ENCODE measurements at regions not wholly inside any gene's neighbourhood (a gene's known extent, or its start where the extent isn't known, plus 50 kb on each side); places are given as distances from the start of the nearest gene placed in this dataset.

GRCh38 chr20:23212011-23212410 lies 125.9 kb upstream of the CD93 start:
- H3K27ac ChIP-seq: peak overlapping the region; percentile 53
- TF ChIP-seq CTCF (conservative IDR thresholded peaks at IDR 0.05): no peak

- no peak for TF ChIP-seq CTCF (conservative IDR thresholded peaks at IDR 0.05)
- peak overlapping the region; percentile 53 for H3K27ac ChIP-seq
Measured at GRCh38 chr20:23211164-23211563, 125.0 kb upstream of the CD93 start.

- no peak for TF ChIP-seq CTCF (conservative IDR thresholded peaks at IDR 0.05)
- H3K27ac ChIP-seq: no peak overlapping the region
Measured at GRCh38 chr20:23207826-23208540, 121.9 kb upstream of the CD93 start.

GRCh38 chr20:23206995-23207394 lies 120.9 kb upstream of the CD93 start:
- peak overlapping the region; percentile 92 for H3K27ac ChIP-seq
- TF ChIP-seq CTCF (conservative IDR thresholded peaks at IDR 0.05): no peak

GRCh38 chr20:23206061-23206460 lies 119.9 kb upstream of the CD93 start:
- H3K27ac ChIP-seq: peak overlapping the region; percentile 92
- no peak for TF ChIP-seq CTCF (conservative IDR thresholded peaks at IDR 0.05)

- TF ChIP-seq CTCF (conservative IDR thresholded peaks at IDR 0.05): no peak
- H3K27ac ChIP-seq: peak overlapping the region; percentile 92
Measured at GRCh38 chr20:23205611-23206041, 119.5 kb upstream of the CD93 start.

GRCh38 chr20:23205211-23205610 lies 119.1 kb upstream of the CD93 start:
- no peak for TF ChIP-seq CTCF (conservative IDR thresholded peaks at IDR 0.05)
- peak overlapping the region; percentile 92 for H3K27ac ChIP-seq
